Effector memory CD8-positive, alpha-beta T cell (primary cell): ENCODE measurements at regions not wholly inside any gene's neighbourhood (a gene's known extent, or its start where the extent isn't known, plus 50 kb on each side); places are given as distances from the start of the nearest gene placed in this dataset.

Source experiments
- ATAC-seq: fragments of 150-1000 bp; cut with Tn5 transposase; replicated peaks from 2 replicates; pipeline ENCODE4 v1.10.0; 2021; ENCODE audit warnings: mild to moderate bottlenecking, moderate library complexity
- DNase-seq, 3 experiments: peaks; one replicate each; pipeline ENCODE4 v3.0.0; 2021
- H3K27ac Mint-ChIP-seq, 2 donors: one replicate each; pipeline ENCODE4 v1.8.0; 2022; ENCODE audit warnings: mild to moderate bottlenecking in 2 of 2, mixed read lengths in 2 of 2, moderate library complexity in 2 of 2
- H3K27me3 Mint-ChIP-seq, 2 donors: one replicate each; pipeline ENCODE4 v1.8.0; 2022; ENCODE audit warnings: mixed read lengths in 2 of 2
- H3K36me3 Mint-ChIP-seq: one replicate; pipeline ENCODE4 v1.8.0; 2022; ENCODE audit warnings: mild to moderate bottlenecking, moderate library complexity, mixed read lengths; ENCODE audit not compliant: insufficient read depth
- H3K4me1 Mint-ChIP-seq, 2 donors: one replicate each; pipeline ENCODE4 v1.8.0; 2022; ENCODE audit warnings: low read depth in 2 of 2, mixed read lengths in 2 of 2
- H3K4me3 Mint-ChIP-seq, 2 donors: one replicate each; pipeline ENCODE4 v1.8.0; 2022; ENCODE audit warnings: mild to moderate bottlenecking in 2 of 2, mixed read lengths in 2 of 2, moderate library complexity in 2 of 2
- H3K9me3 Mint-ChIP-seq, 2 donors: one replicate each; pipeline ENCODE4 v1.8.0; 2022; ENCODE audit warnings: mixed read lengths in 2 of 2

GRCh38 chr1:83813576-83813975 lies 185.4 kb downstream of the TTLL7 start:
- no peak overlapping the region for H3K27ac Mint-ChIP-seq
- H3K27me3 Mint-ChIP-seq: peaks cover 2 to 18% of the 10 kb centered on the region in 2 donors
- DNase-seq (no peak), ATAC-seq (no peak)
- H3K4me1 Mint-ChIP-seq: no peaks in the 10 kb centered on the region
- H3K9me3 Mint-ChIP-seq: peaks cover 0 to 15% of the 10 kb centered on the region in 2 donors
- H3K36me3 Mint-ChIP-seq: no peaks in the 10 kb centered on the region
- no peak overlapping the region for H3K4me3 Mint-ChIP-seq

- Mint-ChIP-seq H3K4me1 (no peaks in the 10 kb centered on the region), H3K9me3 (no peaks in the 10 kb centered on the region), H3K4me3 (no peak overlapping the region), H3K27ac (no peak overlapping the region), H3K36me3 (no peaks in the 10 kb centered on the region), H3K27me3 (no peaks in the 10 kb centered on the region)
- no peak for DNase-seq
- ATAC-seq: no peak
Measured at GRCh38 chr1:83810144-83810543, 188.8 kb downstream of the TTLL7 start.

- no peak for ATAC-seq
Measured at GRCh38 chr1:83808536-83808935, 190.4 kb downstream of the TTLL7 start.

GRCh38 chr1:83807821-83808220 lies 191.1 kb downstream of the TTLL7 start:
- no peak overlapping the region for H3K27ac Mint-ChIP-seq
- no peaks in the 10 kb centered on the region for H3K36me3 Mint-ChIP-seq

More at GRCh38 chr1:83808536-83808935, 190.4 kb downstream of the TTLL7 start:
- Mint-ChIP-seq H3K27ac (no peak overlapping the region), H3K27me3 (no peaks in the 10 kb centered on the region), H3K9me3 (no peaks in the 10 kb centered on the region), H3K36me3 (no peaks in the 10 kb centered on the region), H3K4me3 (no peak overlapping the region), H3K4me1 (no peaks in the 10 kb centered on the region)
- DNase-seq: no peak

GRCh38 chr1:83807231-83807630 lies 191.7 kb downstream of the TTLL7 start:
- Mint-ChIP-seq H3K9me3 (no peaks in the 10 kb centered on the region), H3K27me3 (no peaks in the 10 kb centered on the region), H3K4me3 (no peak overlapping the region), H3K4me1 (no peaks in the 10 kb centered on the region), H3K27ac (no peak overlapping the region), H3K36me3 (no peaks in the 10 kb centered on the region)
- DNase-seq: no peak
- no peak for ATAC-seq

More at GRCh38 chr1:83807821-83808220, 191.1 kb downstream of the TTLL7 start:
- Mint-ChIP-seq H3K27me3 (no peaks in the 10 kb centered on the region), H3K9me3 (no peaks in the 10 kb centered on the region), H3K4me1 (no peaks in the 10 kb centered on the region), H3K4me3 (no peak overlapping the region)
- no peak for ATAC-seq
- no peak for DNase-seq

GRCh38 chr1:83805921-83806320 lies 193.0 kb downstream of the TTLL7 start:
- Mint-ChIP-seq H3K9me3 (no peaks in the 10 kb centered on the region), H3K36me3 (no peaks in the 10 kb centered on the region), H3K27me3 (no peaks in the 10 kb centered on the region), H3K4me1 (no peaks in the 10 kb centered on the region), H3K27ac (no peak overlapping the region), H3K4me3 (no peak overlapping the region)
- DNase-seq (no peak), ATAC-seq (no peak)

- no peak for DNase-seq
- Mint-ChIP-seq H3K4me1 (no peaks in the 10 kb centered on the region), H3K36me3 (no peaks in the 10 kb centered on the region), H3K9me3 (no peaks in the 10 kb centered on the region), H3K27me3 (no peaks in the 10 kb centered on the region), H3K4me3 (no peak overlapping the region), H3K27ac (no peak overlapping the region)
- no peak for ATAC-seq
Measured at GRCh38 chr1:83802460-83803152, 196.3 kb downstream of the TTLL7 start.

GRCh38 chr1:83802023-83802422 lies 196.9 kb downstream of the TTLL7 start:
- H3K9me3 Mint-ChIP-seq: no peaks in the 10 kb centered on the region
- DNase-seq (no peak), ATAC-seq (no peak)
- H3K4me1 Mint-ChIP-seq: no peaks in the 10 kb centered on the region
- H3K27ac Mint-ChIP-seq: no peak overlapping the region
- no peak overlapping the region for H3K4me3 Mint-ChIP-seq
- no peaks in the 10 kb centered on the region for H3K27me3 Mint-ChIP-seq
- H3K36me3 Mint-ChIP-seq: no peaks in the 10 kb centered on the region

- no peaks in the 10 kb centered on the region for H3K4me1 Mint-ChIP-seq
- H3K27ac Mint-ChIP-seq: no peak overlapping the region
- H3K4me3 Mint-ChIP-seq: no peak overlapping the region
- DNase-seq (no peak), ATAC-seq (no peak)
- H3K36me3 Mint-ChIP-seq: no peaks in the 10 kb centered on the region
- no peaks in the 10 kb centered on the region for H3K27me3 Mint-ChIP-seq
- no peaks in the 10 kb centered on the region for H3K9me3 Mint-ChIP-seq
Measured at GRCh38 chr1:83800066-83800465, 198.9 kb downstream of the TTLL7 start.

GRCh38 chr1:83799594-83799993 lies 199.3 kb downstream of the TTLL7 start:
- DNase-seq (no peak), ATAC-seq (no peak)
- H3K4me1 Mint-ChIP-seq: no peaks in the 10 kb centered on the region
- H3K27ac Mint-ChIP-seq: no peak overlapping the region
- H3K36me3 Mint-ChIP-seq: no peaks in the 10 kb centered on the region
- H3K9me3 Mint-ChIP-seq: no peaks in the 10 kb centered on the region
- H3K4me3 Mint-ChIP-seq: no peak overlapping the region
- no peaks in the 10 kb centered on the region for H3K27me3 Mint-ChIP-seq

- H3K27me3 Mint-ChIP-seq: peaks cover 0 to 4% of the 10 kb centered on the region in 2 donors
- H3K27ac Mint-ChIP-seq: no peak overlapping the region
- H3K36me3 Mint-ChIP-seq: no peaks in the 10 kb centered on the region
- DNase-seq: no peak
- no peak overlapping the region for H3K4me3 Mint-ChIP-seq
- no peaks in the 10 kb centered on the region for H3K4me1 Mint-ChIP-seq
- H3K9me3 Mint-ChIP-seq: no peaks in the 10 kb centered on the region
- no peak for ATAC-seq
Measured at GRCh38 chr1:83798965-83799364, 200.0 kb downstream of the TTLL7 start.

- DNase-seq (no peak), ATAC-seq (no peak)
- Mint-ChIP-seq H3K36me3 (no peaks in the 10 kb centered on the region), H3K27me3 (peaks cover 0 to 11% of the 10 kb centered on the region in 2 donors), H3K4me3 (no peak overlapping the region), H3K4me1 (no peaks in the 10 kb centered on the region), H3K27ac (no peak overlapping the region), H3K9me3 (no peaks in the 10 kb centered on the region)
Measured at GRCh38 chr1:83796409-83796808, 202.5 kb downstream of the TTLL7 start.

GRCh38 chr1:83794384-83794783 lies 204.5 kb downstream of the TTLL7 start:
- no peak for ATAC-seq
- Mint-ChIP-seq H3K4me3 (no peak overlapping the region), H3K4me1 (no peaks in the 10 kb centered on the region)

GRCh38 chr1:83791821-83792437 lies 207.0 kb downstream of the TTLL7 start:
- DNase-seq (no peak), ATAC-seq (no peak)
- no peaks in the 10 kb centered on the region for H3K9me3 Mint-ChIP-seq
- peaks cover 3% of the 10 kb centered on the region for H3K36me3 Mint-ChIP-seq
- no peak overlapping the region for H3K27ac Mint-ChIP-seq
- peaks cover 0 to 11% of the 10 kb centered on the region in 2 donors for H3K27me3 Mint-ChIP-seq
- no peaks in the 10 kb centered on the region for H3K4me1 Mint-ChIP-seq
- H3K4me3 Mint-ChIP-seq: no peak overlapping the region

More at GRCh38 chr1:83794384-83794783, 204.5 kb downstream of the TTLL7 start:
- DNase-seq: no peak
- H3K27ac Mint-ChIP-seq: no peak overlapping the region
- H3K27me3 Mint-ChIP-seq: peaks cover 0 to 11% of the 10 kb centered on the region in 2 donors
- H3K9me3 Mint-ChIP-seq: no peaks in the 10 kb centered on the region
- H3K36me3 Mint-ChIP-seq: peaks cover 3% of the 10 kb centered on the region
